ENCODE measurements at regions not wholly inside any gene's neighbourhood (a gene's known extent, or its start where the extent isn't known, plus 50 kb on each side); places are given as distances from the start of the nearest gene placed in this dataset.

GRCh38 chr9:38318759-38319495, 73.6 kb upstream of the ALDH1B1 start:
- BruUV-seq (replicated peaks) = no TSS peak
- Histone ChIP-seq H3K27me3 (ENCODE audit: control insufficient read depth in 1 of 2, insufficient read depth in 2 of 2, low read length in 2 of 2) (peaks cover 2 to 14% of the 10 kb centered on the region in 2 experiments; a peak in 3 of 5 replicates), H3K4me3 (replicated peaks in 1 of 3; ENCODE audit: insufficient read depth in 1 of 3, low read depth in 2 of 3, low read length in 3 of 3) (no peak overlapping the region), H3K4me1 (ENCODE audit: insufficient read depth, low read length) (no peaks in the 10 kb centered on the region), H3K36me3 (replicated peaks in 1 of 2; ENCODE audit: control insufficient read depth in 1 of 2, insufficient read depth in 2 of 2, low read length in 2 of 2) (no peaks in the 10 kb centered on the region), H3K4me2 (ENCODE audit: low read depth, low read length) (peak overlapping the region; percentile 24; the same call in 1 of the 2 replicates), H2AFZ (ENCODE audit: low read length) (peak overlapping the region; percentile 76), H3K27ac (ENCODE audit: extremely low read length, insufficient read depth, low read length) (no peak overlapping the region), H4K20me1 (ENCODE audit: insufficient read depth, low read length) (no peaks in the 10 kb centered on the region), H3K9ac (ENCODE audit: insufficient read depth, low read depth, low read length) (no peak overlapping the region), H3K9me3 (ENCODE audit: low read length) (no peaks in the 10 kb centered on the region), H3K79me2 (ENCODE audit: insufficient read depth, low read length) (no peaks in the 10 kb centered on the region)
- 40% methylated on average over 13 of the region's 13 CpGs for WGBS (ENCODE audit: low lambda C conversion rate)
- no peak for DNase-seq (ENCODE audit: low spot score)
- no peak for TF ChIP-seq ZBTB43 (CRISPR knock-in tag; conservative IDR thresholded peaks at IDR 0.05)
- ChIA-PET POLR2A (no interaction called here), CTCF (ENCODE audit: low intra/inter-chr PET ratio, low total read pairs) (no interaction called here)
- intact Hi-C loops (cut with micrococcal nuclease; ENCODE audit: unreplicated experiment) (no loop called here), in situ Hi-C loops (cut with HindIII; ENCODE audit: extremely low pct_ligation_motif_present, low pct_unique_long_range_greater_than_20kb) (no loop called here)
- ATAC-seq = no peak
- no peak for FAIRE-seq

GRCh38 chr9:38316166-38316780, 76.2 kb upstream of the ALDH1B1 start:
- no peak for FAIRE-seq
- ChIA-PET POLR2A (no interaction called here), CTCF (ENCODE audit: low intra/inter-chr PET ratio, low total read pairs) (no interaction called here)
- no peaks in the 10 kb centered on the region for H3K36me3 ChIP-seq (replicated peaks in 1 of 2; ENCODE audit: control insufficient read depth in 1 of 2, insufficient read depth in 2 of 2, low read length in 2 of 2)
- H3K4me1 ChIP-seq (ENCODE audit: insufficient read depth, low read length) = peaks cover 15% of the 10 kb centered on the region
- intact Hi-C loops (cut with micrococcal nuclease; ENCODE audit: unreplicated experiment) (no loop called here), in situ Hi-C loops (cut with HindIII; ENCODE audit: extremely low pct_ligation_motif_present, low pct_unique_long_range_greater_than_20kb) (no loop called here)
- H3K27me3 ChIP-seq (ENCODE audit: control insufficient read depth in 1 of 2, insufficient read depth in 2 of 2, low read length in 2 of 2) = peaks cover 2 to 21% of the 10 kb centered on the region in 2 experiments; a peak in 4 of 5 replicates
- H2AFZ ChIP-seq (ENCODE audit: low read length) = no peak overlapping the region
- no peak overlapping the region for H3K27ac ChIP-seq (ENCODE audit: extremely low read length, insufficient read depth, low read length)
- ATAC-seq = no peak
- no peaks in the 10 kb centered on the region for H4K20me1 ChIP-seq (ENCODE audit: insufficient read depth, low read length)
- DNase-seq (ENCODE audit: low spot score) = no peak
- no TSS peak for BruUV-seq (replicated peaks)
- TF ChIP-seq RAD51 (IDR thresholded peaks at IDR 0.05; ENCODE audit: borderline replicate concordance) = no peak
- no peaks in the 10 kb centered on the region for H3K9me3 ChIP-seq (ENCODE audit: low read length)
- H3K4me3 ChIP-seq (replicated peaks in 1 of 3; ENCODE audit: insufficient read depth in 1 of 3, low read depth in 2 of 3, low read length in 3 of 3) = no peak overlapping the region
- no peak overlapping the region for H3K9ac ChIP-seq (ENCODE audit: insufficient read depth, low read depth, low read length)
- H3K79me2 ChIP-seq (ENCODE audit: insufficient read depth, low read length) = no peaks in the 10 kb centered on the region
- WGBS (ENCODE audit: low lambda C conversion rate) = 31% methylated on average over 4 of the region's 6 CpGs
- H3K4me2 ChIP-seq (ENCODE audit: low read depth, low read length) = no peak overlapping the region
